Kidney epithelial cell (primary cell): ENCODE measurements at regions not wholly inside any gene's neighbourhood (a gene's known extent, or its start where the extent isn't known, plus 50 kb on each side); places are given as distances from the start of the nearest gene placed in this dataset.
A peak's percentile ranks its signal among the peaks of the same experiment; 100 is the strongest.

Experiments
- DNase-seq: peaks from one replicate; pipeline ENCODE4 v3.0.0-alpha.2; 2010; ENCODE audit warnings: low read depth
- H3K27me3 ChIP-seq: 2 replicates; pipeline ENCODE4 v1.6.0; 2011; ENCODE audit warnings: low read length; ENCODE audit not compliant: control insufficient read depth, insufficient read depth
- H3K36me3 ChIP-seq: 2 replicates; pipeline ENCODE4 v1.5.1; 2011; ENCODE audit warnings: low read length; ENCODE audit not compliant: control insufficient read depth, insufficient read depth
- H3K4me3 ChIP-seq: 2 replicates; pipeline ENCODE4 v1.5.1; 2011; ENCODE audit warnings: low read depth, mild to moderate bottlenecking, control low read depth, low read length
- TF ChIP-seq, protein P1 (sequence below): IDR thresholded peaks from 2 replicates; pipeline ENCODE4 v1.5.1; 2011; ENCODE audit warnings: mild to moderate bottlenecking, moderate library complexity, low read length, control low read depth, inconsistent platforms; ENCODE audit not compliant: insufficient read depth, poor library complexity, severe bottlenecking

DNA sequence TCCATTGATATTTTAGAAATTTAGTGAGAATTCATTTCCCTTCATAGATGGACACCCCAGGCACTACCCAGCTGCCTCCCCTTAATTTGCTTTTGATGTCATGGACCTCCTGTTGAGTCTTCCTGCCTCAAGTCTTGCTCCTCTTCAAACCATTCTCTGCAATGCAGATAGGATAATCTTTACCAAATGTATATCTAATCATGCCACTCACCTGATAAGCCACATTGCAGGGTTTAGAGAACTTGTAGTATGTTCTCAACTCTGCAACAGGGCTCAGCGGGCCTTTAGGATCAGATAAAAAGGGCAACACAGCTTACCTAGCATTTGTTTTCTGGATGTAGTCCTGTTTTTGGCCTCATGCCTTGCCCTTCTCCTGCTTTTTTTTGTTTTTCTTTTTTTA lies 234.5 kb downstream of the EMP1 start:
- Histone ChIP-seq H3K27me3 (no peaks in the 10 kb centered on the region), H3K4me3 (no peak overlapping the region), H3K36me3 (no peaks in the 10 kb centered on the region)
- no peak for DNase-seq
- TF ChIP-seq, protein P1, sequence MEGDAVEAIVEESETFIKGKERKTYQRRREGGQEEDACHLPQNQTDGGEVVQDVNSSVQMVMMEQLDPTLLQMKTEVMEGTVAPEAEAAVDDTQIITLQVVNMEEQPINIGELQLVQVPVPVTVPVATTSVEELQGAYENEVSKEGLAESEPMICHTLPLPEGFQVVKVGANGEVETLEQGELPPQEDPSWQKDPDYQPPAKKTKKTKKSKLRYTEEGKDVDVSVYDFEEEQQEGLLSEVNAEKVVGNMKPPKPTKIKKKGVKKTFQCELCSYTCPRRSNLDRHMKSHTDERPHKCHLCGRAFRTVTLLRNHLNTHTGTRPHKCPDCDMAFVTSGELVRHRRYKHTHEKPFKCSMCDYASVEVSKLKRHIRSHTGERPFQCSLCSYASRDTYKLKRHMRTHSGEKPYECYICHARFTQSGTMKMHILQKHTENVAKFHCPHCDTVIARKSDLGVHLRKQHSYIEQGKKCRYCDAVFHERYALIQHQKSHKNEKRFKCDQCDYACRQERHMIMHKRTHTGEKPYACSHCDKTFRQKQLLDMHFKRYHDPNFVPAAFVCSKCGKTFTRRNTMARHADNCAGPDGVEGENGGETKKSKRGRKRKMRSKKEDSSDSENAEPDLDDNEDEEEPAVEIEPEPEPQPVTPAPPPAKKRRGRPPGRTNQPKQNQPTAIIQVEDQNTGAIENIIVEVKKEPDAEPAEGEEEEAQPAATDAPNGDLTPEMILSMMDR = no peak

DNA sequence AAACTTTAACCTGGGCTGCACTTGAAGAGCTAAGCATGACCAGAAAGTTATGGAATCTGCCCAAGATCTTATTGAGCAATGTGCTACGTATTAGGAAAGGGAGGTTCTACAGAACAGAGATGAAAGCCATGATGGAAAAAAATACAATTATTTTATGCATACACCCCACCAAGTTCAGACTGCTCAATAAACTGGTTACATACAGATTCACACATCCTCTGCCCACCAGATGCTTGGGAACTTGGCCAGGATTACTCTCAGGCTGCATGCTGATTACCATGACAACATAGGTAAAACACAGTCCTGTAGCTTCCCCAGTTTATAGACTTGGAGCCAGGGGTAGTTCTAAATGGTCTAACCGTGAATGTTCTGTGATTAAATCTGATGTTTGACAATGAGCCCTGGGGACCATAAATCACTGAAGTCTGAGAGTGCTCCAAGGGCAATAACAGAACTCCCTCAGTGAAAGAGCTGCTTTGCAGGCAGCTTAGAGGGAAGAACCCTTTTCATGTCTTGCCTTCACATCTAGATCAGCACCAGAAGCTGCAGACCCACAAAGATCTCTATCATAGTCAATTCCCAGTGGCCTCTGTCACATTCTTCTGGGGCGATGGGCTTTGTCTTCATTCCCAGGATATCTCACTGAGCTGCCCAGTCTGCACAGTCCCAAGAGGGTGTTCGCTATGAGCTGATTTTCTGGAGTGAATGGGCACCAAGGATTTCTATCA lies 232.2 kb downstream of the EMP1 start:
- H3K4me3 ChIP-seq = no peak overlapping the region
- no peaks in the 10 kb centered on the region for H3K27me3 ChIP-seq
- DNase-seq = no peak
- TF ChIP-seq, protein P1 = no peak
- H3K36me3 ChIP-seq = no peaks in the 10 kb centered on the region

DNA sequence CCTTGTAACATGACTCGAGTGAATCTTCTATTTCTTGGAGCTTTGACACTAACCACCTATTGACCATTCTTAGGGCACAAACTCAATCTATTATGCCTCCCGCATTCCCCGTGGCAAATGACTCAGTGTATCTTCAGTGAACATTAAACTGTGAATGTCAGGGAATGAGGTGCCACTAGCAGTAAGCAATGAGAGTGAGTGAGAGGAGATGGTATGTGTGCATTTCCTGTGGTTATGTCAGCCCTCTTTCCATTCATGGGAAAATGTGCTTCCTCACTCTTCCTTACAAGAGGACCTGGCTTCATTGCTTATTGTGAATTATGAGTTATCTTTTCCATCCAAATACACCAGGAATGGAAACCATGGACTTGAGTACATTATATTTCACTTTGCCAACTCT lies 229.2 kb downstream of the EMP1 start:
- H3K4me3 ChIP-seq = no peak overlapping the region
- DNase-seq = peak; percentile 76
- H3K36me3 ChIP-seq = no peaks in the 10 kb centered on the region
- TF ChIP-seq, protein P1 = no peak
- no peaks in the 10 kb centered on the region for H3K27me3 ChIP-seq

DNA sequence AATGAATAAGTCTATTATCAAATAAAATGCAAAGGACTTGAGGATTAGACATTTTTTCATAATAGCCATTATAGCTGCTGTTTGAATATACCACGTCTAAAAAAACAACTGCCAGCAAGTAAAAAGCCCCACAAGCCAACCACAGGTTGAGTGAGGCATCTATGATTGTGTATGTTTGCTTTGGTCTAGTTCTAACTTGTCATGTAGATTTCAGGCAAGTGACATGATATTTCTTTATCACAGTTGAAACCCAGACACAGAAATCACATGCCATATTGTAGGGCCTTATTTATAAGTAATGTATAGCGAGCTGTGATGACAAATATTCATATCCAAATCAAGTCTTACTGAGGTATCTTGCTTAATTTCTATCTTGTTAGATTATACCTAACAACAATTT lies 225.8 kb downstream of the EMP1 start:
- no peaks in the 10 kb centered on the region for H3K36me3 ChIP-seq
- no peak overlapping the region for H3K4me3 ChIP-seq
- TF ChIP-seq, protein P1 = no peak
- no peak for DNase-seq
- H3K27me3 ChIP-seq = no peaks in the 10 kb centered on the region

DNA sequence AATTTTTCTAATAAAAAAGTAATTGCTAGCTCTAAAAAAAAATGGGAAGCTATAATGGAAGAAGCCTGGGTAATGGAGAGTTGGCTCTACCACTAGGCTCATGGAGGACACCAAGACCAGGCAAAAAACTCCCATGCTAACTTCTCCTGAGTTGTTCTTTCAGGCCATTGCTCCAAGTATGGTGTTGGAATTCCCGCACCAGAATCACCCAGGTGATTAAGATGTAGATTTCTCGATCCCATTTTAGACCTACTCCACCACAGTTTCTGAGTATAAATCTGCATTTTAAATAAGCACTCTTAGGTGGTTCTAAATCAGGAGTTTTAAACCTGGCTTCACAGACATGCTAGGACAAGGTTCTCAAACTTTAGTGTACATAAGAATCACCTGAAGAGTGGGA lies 221.0 kb downstream of the EMP1 start:
- TF ChIP-seq, protein P1 = no peak
- Histone ChIP-seq H3K36me3 (no peaks in the 10 kb centered on the region), H3K27me3 (no peaks in the 10 kb centered on the region), H3K4me3 (no peak overlapping the region)
- no peak for DNase-seq

DNA sequence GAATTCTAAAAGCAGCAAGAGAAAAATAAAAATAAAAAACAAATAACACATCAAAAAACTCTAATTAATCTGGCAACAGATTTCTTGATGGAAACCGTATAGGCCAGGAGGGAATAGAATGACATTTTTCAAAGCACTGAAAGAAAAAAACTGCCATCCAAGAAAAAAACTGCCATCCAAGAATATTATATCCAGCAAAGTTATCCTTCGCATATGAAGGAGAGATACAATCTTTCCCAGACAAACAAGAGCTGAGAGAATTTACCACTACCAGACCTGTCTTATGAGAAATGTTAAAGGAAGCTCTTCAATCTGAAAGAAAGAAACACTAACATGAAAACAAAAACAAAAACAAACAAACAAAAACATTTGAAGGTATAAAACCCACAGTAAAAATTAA lies 214.8 kb downstream of the EMP1 start:
- Histone ChIP-seq H3K36me3 (no peaks in the 10 kb centered on the region), H3K27me3 (no peaks in the 10 kb centered on the region), H3K4me3 (no peak overlapping the region)
- TF ChIP-seq, protein P1 = no peak
- DNase-seq = no peak
